ENCODE measurements at regions not wholly inside any gene's neighbourhood (a gene's known extent, or its start where the extent isn't known, plus 50 kb on each side); places are given as distances from the start of the nearest gene placed in this dataset.

- TF ChIP-seq CHD7 (IDR thresholded peaks at IDR 0.05; ENCODE audit: insufficient replicate concordance, low read length) (no peak), POU5F1 (IDR thresholded peaks at IDR 0.05; ENCODE audit: low read depth, low read length) (no peak), CBX8 (IDR thresholded peaks at IDR 0.05; ENCODE audit: borderline replicate concordance, low read depth, low read length) (no peak), SP1 (IDR thresholded peaks at IDR 0.05; ENCODE audit: low read depth, low read length) (no peak), SP2 (IDR thresholded peaks at IDR 0.05; ENCODE audit: low read length) (no peak), RBBP5 (IDR thresholded peaks at IDR 0.05; ENCODE audit: borderline replicate concordance, low read depth, low read length) (no peak), GTF2F1 (IDR thresholded peaks at IDR 0.05; ENCODE audit: borderline replicate concordance, low read depth, low read length) (no peak)
These were observed 117.9 kb downstream of the MTX3 start (continued) for GRCh38 chr5:79873187-79873586.
